Stimulated activated naive CD4-positive, alpha-beta T cell (primary cell): ENCODE measurements at regions not wholly inside any gene's neighbourhood (a gene's known extent, or its start where the extent isn't known, plus 50 kb on each side); places are given as distances from the start of the nearest gene placed in this dataset.
"Not testable (repeated sequence)": the region's sequence is repeated elsewhere in the genome, so short reads cannot be mapped to it uniquely, and the experiment has no call there.

Experiments
- DNase-seq, 6 experiments: peaks; one replicate each; lab custom pipeline; 2025; lab: John Stamatoyannopoulos, UW

DNA sequence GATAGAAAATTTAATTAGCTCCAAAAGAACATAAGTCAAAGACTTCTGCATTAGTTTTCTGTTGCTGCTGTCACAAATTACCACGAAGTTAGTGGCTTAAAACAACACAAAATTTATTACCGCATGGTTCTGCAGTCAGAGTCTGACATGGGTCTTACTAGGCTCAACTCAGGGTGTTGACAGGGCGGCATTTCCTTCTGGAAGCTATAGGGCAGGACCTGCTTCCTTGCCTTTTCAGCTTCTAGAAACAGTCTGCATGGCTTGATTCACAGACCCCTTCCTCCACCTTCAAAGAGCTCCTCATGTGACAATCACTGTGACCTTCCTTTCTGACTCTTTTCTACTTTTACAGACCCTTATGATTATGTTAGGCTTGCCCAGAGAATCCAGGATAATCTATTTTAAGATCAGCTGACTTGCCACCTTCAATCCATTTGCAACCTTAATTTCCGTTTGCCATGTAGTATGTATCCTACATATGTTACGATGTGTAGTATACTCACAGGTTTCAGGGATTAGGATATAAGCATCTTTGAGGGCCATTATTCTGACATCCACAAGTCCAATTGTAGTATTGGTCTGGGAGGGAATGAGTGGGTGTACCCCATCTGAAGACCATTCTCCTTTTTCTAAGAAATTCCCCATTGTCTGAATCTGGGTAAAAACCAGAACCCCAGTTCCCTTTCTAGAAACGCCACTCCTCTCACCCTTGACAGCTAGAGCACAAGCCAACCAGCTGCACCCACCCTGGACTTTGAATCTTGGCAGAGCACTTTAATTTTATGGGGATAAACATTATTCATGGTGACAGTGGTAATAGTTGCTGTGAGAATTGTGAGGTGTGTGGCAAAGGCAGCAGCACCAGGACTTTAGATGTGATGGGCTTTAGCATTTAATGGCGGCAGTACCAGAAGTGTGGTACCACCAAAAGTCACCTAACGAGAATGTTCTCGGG is 265.5 kb downstream of the KCNJ2 start:
- no peak for DNase-seq

DNA sequence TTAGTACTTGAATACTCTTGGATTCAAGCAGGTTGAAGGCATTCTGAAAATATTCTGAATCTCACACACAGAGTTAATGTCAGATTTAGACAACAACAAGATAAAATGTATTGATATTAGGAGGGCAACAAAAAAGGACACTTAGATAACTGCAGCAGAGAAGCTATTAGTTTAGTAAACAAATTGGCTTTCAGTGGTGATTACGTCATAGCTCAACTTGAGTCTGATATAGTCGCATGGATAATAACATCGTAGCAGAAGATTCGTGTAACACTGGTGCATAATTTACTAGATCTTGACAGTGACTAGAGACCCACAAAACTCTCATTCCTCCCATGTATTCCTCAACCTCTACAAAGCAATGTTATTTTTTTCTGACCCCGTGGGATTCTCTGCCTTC is 268.3 kb downstream of the KCNJ2 start:
- DNase-seq = no peak

DNA sequence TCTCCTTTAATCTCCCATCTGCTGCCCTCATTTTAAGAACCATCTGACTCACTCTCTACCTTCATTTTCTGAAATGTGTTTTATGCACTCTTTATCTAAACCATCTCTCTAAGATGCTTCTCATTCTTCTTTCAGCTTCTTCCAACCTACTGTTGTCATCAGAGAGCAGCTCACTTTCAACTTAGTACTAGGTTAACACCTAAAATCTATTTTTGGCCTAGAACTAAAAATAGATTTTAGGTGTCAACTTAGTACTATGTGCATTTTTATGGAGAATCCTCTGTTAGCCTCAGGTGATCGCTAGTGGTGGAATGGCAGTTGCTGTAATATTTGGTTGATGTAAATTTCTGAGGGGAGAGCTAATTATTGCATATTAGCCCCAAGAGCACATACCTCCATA is 277.1 kb downstream of the KCNJ2 start:
- no peak for DNase-seq

DNA sequence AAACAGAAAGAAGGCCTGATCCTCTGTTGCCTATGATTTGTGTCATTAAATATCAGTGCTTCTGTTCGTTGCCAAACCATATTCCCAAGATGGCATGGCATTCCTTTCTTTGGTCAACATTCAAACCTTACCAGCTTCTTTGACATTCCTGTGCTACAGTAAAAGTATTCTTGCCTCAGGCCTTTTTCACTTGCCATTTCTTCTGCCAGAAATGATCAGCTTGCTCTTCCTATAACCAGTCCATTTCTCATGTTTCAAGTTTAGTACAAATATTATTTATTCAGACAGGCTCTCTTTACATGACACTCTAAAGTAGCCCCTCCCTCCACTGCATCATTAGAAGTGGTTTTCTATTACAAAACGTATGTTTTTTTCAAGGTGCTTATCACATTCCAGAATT is 278.3 kb downstream of the KCNJ2 start:
- DNase-seq = no peak

DNA sequence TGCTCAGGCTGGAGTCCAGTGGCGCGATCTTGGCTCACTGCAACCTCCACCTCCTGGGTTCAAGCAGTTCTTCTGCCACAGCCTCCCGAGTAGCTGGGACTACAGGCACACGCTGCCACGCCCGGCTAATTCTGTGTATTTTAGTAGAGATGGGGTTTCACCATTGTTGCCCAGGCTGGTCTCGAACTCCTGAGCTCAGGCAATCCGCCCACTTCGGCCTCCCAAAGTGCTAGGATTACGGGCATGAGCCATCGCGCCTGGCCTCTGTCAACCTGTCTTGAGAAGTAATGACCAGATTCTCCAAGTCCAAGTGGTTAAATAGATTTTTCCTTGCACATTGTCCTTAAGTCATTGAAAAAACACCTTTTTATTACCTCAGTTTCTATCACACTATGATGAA is 283.7 kb downstream of the KCNJ2 start:
- DNase-seq = not testable (repeated sequence)

DNA sequence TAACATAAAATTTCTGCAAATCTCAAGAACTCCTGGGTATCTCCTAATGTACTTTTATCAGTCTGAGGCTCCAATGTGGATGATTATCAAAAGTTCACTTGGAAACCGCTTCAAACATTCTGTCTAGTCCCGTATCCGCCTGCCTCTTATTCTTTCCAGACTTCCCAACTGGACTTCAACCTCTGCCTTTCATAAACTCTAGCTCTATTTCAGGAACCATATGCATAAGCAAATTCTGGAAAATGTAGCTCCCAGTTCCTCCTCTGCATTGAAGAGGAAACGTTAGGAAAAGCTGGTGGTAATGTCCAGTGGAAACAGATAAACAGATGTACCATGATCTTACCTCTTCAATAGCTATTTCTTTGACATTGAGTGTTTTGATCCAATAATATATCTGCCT is 285.0 kb downstream of the KCNJ2 start:
- DNase-seq = no peak

DNA sequence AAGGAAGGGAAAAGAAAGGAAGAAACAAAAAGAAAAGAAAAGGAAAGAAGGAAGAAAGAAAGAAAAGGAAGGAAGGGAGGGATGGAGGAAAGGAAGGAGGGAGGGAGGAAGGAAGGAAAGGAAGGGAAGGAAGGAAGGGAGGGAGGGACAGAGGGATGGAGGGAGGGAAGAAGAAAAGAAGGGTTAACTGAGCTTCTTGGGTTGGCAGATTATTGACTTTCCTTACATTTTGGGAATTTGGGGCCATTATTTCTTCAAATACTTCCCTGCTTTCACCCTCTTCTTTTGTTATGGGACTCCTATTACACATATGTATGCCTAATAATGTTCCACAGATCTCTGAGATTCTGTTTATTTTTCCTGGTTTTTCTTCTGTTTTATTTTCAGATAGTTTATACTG is 285.6 kb downstream of the KCNJ2 start:
- DNase-seq = no peak

DNA sequence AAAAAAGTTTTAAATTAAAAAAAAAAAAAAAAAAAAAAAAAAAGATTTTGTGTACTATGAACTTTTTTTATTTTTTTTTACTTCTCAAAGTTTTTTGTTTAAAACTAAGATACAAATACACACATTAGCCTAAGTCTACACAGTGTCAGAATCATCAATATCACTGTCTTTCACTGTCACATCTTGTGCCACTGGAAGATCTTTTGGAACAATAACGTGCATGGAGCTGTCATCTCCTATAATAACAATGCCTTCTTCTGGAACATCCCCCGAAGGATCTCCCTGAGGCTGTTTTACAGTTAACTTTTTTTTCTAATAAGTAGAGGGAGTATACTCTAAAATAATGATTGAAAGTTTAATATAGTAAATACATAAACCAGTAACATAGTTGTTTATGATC is 295.7 kb downstream of the KCNJ2 start:
- no peak for DNase-seq

DNA sequence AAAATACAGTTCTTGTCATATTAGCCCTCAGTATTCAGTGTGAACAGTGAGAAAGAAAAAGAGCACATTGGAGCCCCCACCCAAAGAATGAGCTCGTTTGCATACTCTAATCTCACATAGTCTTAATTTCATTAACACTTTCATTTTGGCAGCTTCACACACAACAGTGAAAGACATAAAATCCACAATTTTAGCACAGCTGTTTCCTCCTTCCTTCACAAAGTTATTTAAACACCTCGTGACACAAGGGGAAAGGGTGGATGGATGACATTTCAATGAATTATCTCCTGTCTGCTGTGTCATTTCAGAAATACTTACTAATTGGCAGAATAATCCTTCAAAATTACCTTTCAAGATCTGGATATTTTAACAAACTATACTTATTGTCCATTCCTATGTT is 299.3 kb downstream of the KCNJ2 start:
- DNase-seq = no peak

DNA sequence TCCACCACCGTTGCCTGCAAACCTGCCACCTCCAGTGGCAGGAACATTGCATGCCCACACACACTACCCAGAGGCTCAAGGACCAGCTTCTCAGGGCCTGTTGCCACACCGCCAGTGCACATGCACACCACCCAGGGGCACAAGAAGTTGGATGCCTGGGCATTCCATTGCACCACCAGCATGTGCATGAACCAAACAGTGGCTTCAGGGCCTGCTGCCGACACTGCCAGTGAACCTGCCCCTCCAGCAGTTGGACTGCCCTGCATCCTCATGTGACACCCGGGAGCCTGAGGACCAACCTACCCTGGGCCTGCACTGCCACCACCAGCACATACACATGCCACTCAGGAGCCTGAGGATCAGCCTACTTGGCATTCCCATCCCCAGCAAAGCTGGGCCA is 303.7 kb downstream of the KCNJ2 start:
- no peak for DNase-seq

DNA sequence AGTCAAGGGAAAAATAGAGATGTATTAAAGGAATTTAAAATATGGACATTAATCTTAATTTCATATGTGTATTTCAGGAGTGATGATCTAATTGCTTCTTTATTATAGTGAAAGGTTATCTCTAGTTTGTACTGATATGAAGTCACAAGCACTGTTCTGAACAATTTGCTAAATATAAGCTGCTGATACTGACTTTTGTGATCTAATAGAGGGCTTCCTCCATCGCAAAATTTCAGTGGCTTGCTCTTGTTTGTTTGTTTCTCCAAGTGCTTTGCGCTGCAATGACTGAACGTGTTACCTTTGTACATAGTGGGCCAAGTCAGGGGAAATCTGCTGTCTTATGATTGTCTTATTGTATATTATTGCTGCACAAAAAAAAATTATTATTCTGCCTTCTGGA is 307.0 kb downstream of the KCNJ2 start:
- no peak for DNase-seq

DNA sequence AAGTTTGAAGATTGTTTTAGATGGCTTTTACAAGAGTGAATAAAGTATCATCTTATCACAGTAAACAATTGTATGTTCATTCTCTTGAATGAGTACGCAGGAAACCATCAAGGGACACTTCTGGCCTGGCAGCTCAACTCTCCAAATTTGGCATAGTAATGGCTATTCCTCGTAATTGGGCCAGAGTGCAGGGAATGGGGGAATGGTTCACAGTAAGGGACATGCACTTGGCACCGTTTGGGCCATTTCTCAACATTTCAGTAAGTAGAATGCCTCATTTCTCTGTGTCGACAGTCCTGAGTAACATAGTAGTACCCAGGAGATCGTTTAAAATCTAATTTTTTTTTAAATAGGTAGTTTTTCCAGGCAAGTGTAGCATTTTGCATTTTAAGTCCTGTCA is 309.6 kb downstream of the KCNJ2 start:
- DNase-seq = no peak

DNA sequence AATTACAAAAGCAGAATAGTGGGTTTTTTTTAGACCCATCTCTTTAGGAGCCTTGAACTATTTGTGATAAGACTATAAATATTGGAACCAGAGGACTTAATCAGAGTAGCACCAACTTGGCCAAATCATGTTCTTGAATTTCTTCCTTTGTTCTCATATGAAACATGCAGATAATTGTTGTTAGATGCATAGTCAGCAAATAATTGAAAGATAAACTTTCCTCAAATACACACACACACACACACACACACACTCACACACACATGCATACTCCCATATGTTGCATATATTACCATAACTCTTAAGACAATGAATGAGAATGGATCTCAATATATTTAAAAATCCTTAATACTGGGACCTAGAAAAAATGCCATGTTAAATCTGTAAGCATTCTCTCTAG is 310.4 kb downstream of the KCNJ2 start:
- DNase-seq = no peak

DNA sequence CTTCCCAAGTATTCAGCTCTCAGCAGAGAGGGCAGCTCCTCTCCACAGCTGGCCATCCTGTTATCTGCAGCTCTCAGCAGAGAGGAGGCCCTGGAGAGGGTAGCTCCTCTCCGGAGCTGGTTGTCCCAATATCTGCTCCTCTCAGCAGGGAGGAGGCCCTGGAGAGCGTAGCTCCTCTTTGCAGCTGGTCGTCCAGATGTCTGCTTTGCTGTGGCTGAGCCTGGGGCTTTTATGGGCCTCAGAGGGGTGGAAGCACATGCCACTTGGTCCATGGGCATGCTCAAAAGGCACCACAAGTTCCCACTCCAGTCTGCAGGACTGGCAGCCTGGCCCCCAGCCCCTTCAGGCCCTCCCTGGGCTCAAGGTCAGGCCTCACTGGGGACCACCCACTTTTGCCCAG is 314.3 kb downstream of the KCNJ2 start:
- no peak for DNase-seq

DNA sequence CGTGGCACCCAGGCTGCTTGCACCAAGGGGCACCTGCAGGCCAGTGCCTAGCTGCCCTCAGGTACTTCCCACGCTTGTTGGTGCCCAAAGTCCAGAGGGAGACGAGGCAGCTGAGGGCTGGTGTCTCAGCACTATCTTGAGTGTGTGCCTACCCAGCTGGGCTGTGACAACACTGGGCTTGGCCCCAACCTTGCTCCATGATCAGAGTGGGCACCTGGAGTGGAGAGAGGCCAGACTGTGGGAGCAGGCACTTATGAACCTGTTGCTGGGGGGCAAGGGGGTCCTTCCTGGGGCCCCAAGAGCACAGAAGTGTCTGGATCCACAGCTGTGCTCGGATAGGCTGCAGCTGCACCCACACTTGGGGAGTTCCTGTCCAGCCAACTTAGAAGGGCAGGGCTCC is 314.7 kb downstream of the KCNJ2 start:
- no peak for DNase-seq

DNA sequence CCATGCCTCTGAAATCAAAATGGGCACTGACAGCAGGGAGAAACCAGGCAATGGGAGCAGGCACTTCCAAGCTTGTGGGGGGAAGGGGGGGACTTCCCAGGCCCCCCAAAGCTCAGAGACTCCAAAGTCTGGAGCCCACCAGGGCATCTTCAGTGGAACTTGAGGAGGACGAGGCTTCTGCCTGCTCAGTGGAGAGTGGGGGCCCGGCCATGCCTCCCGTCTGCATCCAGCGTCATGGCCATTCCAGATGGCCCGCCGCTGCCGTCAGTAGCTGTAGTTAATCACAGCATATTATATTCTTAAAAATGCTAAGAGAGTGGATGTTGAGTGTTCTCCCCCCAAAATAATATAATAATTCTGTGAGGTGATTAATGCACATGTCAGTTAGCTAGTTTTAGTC is 315.2 kb downstream of the KCNJ2 start:
- DNase-seq = no peak

DNA sequence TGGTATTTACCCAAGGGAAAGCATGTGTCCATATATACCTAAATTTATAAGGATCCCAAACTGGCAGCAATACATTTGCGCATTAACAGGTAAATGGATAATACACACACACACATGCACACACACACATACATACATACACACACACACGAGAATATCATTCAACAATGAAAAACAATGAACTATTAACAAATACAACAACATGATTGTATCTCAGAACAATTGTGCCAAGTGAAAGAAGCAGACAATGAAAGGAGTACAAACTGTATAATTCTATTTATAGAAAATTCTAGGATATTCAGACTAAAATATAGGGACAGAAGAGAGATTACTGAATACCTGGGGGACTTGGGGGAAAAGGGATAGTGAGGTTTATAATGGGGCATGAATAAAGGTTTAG is 323.0 kb downstream of the KCNJ2 start:
- DNase-seq = no peak

DNA sequence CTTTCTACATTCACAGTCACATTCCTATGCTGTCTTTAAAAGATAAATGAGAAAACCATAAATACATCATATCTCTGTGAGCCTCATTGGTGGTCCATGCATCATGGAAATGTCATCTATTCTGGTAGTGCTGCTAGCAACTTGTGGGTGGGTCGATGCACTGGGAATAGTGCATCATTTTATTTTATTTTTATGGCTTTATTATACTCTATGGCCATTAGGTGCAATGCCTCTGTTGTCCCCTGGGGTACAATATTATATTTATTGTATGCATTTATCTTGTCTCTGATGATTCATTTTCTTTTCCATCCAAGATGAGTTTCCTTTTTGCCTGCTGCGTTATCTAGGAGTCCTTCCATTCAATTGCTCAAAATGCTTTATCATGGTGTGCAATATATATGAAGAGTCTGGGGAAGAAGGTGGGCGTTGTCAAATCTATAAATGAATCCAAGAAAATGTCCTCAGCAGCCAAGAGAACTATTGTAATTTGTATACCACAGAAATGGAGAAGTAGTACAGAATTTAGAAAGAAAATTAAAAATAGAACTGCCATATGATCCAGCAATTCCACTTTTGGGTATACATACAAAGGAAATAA is 324.0 kb downstream of the KCNJ2 start:
- no peak for DNase-seq

DNA sequence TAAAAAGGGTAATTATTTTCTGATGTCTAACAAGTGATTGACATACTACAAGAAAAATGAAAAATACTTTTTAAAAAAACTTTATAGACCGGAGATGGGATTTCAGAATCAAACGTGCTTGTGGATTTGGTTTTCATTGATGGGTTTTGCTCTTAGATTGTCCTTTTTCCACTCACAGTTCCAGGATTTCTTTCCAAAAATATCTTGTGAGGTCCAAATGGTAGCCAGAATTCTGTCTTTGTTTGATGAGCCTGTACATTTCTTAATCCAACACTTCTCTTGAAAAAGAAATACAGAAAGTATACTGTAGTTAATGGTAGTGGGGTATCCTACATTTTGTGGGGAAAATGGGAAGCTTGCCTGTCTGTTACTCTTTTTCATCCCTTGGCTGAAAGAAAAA is 329.3 kb downstream of the KCNJ2 start:
- DNase-seq = no peak

DNA sequence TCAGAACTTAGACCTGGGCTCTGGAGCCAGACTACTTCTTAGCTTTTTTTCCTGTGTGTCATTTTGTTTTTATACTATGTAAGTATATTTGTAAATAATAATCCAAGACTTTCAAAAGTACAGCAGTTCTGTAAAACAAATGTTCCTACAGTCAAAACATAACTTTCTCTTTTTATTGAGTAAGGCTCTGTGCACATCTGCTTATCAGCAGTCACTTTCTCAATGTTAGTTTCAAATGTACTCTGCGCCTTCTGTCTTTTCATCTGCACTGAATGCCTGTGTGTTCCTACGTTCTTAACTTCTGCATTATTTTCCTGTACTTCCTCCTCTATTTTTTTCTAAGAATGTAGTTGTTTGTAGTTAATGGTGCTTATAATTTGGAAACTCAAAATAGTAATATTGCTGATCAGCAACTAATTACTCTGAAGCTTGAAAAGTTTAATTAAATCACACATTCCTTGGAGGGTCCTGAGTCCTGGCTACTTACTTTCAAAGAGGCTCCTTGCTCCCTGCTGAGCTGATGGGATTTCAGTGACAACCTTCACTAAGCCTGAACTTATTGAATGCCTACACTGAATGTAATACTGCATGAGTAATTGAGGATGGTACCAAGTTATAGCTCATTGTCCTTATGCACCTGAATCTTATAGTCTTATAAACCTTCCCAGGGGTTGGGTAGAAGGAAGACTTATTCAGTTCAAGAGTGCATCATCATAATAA is 329.9 kb downstream of the KCNJ2 start:
- DNase-seq = no peak

DNA sequence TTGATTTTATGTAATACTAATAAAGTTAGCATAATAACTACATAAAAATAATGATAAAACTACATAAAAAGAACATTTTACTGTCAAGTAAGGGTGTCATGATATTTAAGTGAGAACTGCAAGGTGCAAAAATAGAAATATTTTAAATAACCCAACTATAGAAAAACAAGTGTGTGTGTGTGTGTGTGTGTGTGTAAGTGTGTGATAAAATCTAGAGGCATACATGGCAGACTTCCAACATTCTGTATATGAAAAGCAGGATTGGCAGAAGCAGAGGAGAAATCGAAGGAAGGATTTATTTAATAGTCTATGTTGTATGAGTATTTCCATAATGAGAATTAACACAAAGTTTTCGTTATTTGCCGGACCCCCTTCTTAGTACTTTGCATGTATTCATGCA is 334.1 kb downstream of the KCNJ2 start:
- no peak for DNase-seq

DNA sequence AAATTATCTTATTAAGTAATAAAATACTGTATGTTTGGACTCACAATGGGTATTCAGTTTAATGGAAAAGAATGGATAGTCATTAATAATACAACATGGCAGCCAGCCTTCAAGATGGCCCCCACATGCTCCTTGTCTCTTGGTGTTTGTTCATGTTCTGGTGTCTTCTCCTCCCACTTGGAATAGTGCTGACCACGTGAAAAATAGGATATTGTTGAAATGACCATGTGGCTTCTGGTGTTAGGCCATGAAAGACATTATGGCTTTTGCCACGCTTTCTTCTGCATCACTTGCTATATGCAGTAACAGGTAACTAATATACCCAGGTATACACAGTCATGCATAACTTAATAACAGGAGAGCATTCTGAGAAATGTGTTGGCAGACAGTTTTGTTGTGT is 341.0 kb downstream of the KCNJ2 start:
- no peak for DNase-seq

DNA sequence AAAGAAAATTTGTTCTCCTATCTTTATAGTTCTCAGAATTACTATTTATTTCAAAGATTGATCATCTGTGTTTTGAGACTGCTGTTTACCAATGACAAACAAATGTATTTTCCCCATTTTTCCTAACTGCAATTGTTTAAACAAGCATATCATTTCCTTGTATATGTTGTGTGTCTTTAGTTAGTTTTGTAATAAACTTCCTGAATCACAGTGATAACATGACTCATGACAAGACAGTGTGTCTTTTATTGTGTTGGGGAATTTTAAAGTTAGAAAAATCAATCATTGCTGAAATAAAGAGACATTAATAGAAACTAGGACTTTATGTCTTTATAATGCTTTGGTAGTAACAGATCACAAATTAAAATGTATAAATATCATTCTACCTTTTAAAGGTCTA is 348.5 kb downstream of the KCNJ2 start:
- DNase-seq = no peak
